Adrenal gland (tissue), 5 donors: ENCODE measurements at regions not wholly inside any gene's neighbourhood (a gene's known extent, or its start where the extent isn't known, plus 50 kb on each side); places are given as distances from the start of the nearest gene placed in this dataset.

Experiments used
- POLR2A ChIP-seq, 2 donors: fragments of 450-650 bp; IDR thresholded peaks; one replicate each; pipeline ENCODE4 v1.6.1; 2017; ENCODE audit warnings: antibody characterized with exemption in 2 of 2, mild to moderate bottlenecking in 2 of 2, moderate library complexity in 1 of 2
- TF ChIP-seq, protein P1 (sequence below), 6 experiments: fragments of 450-650 bp in 4 of 6; fragments of 200-600 bp in 2 of 6; sonication (generic) in 1 of 6; IDR thresholded peaks; 1 replicate in 5 of 6; 2 replicates in 1 of 6; pipeline versions ENCODE4 v1.5.1 to v1.8.0; 2016 to 2021; ENCODE audit warnings: antibody characterized with exemption in 6 of 6, mild to moderate bottlenecking in 2 of 6, moderate library complexity in 1 of 6
- donor health status: DM: no; HTN: no; CAD: no.

DNA sequence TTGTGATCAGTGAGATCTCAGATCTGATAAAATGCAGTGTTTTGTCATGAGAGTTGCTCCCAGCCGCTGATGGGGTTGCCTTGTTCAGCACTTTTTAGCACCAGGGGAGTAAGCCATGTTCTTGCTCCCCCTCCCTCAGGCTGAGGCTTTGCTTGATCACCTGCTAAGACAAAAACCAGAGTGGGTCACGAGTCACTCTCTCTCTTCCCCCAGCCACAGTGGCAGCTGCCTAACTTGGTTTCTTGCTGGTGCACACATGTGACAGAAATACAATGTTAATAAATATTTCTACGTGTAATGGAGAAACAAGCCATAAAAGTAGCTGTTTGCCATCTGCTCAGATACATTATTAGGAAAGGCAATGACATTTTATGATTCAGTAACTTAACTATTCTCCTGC lies 212.4 kb upstream of the DMRT1 start:
- TF ChIP-seq, protein P1, sequence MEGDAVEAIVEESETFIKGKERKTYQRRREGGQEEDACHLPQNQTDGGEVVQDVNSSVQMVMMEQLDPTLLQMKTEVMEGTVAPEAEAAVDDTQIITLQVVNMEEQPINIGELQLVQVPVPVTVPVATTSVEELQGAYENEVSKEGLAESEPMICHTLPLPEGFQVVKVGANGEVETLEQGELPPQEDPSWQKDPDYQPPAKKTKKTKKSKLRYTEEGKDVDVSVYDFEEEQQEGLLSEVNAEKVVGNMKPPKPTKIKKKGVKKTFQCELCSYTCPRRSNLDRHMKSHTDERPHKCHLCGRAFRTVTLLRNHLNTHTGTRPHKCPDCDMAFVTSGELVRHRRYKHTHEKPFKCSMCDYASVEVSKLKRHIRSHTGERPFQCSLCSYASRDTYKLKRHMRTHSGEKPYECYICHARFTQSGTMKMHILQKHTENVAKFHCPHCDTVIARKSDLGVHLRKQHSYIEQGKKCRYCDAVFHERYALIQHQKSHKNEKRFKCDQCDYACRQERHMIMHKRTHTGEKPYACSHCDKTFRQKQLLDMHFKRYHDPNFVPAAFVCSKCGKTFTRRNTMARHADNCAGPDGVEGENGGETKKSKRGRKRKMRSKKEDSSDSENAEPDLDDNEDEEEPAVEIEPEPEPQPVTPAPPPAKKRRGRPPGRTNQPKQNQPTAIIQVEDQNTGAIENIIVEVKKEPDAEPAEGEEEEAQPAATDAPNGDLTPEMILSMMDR (IDR thresholded peaks at IDR 0.05), result no peak
- no peak for TF ChIP-seq POLR2A (IDR thresholded peaks at IDR 0.05)
